A549 (cell line): ENCODE measurements at regions not wholly inside any gene's neighbourhood (a gene's known extent, or its start where the extent isn't known, plus 50 kb on each side); places are given as distances from the start of the nearest gene placed in this dataset.

ENCODE experiments used
- CTCF ChIP-seq: fragments of >200 bp; sonication (Bioruptor Twin); formaldehyde crosslinking; IDR thresholded peaks from 3 replicates; pipeline ENCODE4 v1.5.1; 2016
- GATA3 ChIP-seq: IDR thresholded peaks from 2 replicates; pipeline ENCODE4 v1.6.1; 2012; ENCODE audit warnings: borderline replicate concordance
- NFE2L2 ChIP-seq: fragments of 150-350 bp; conservative IDR thresholded peaks from 2 replicates; pipeline ENCODE4 v1.6.1; 2014; ENCODE audit warnings: low read length
- RAD21 ChIP-seq, 2 experiments: fragments of >200 bp in 1 of 2; sonication (Bioruptor Twin) in 1 of 2; formaldehyde crosslinking in 1 of 2; IDR thresholded peaks in 1 of 2; conservative IDR thresholded peaks in 1 of 2; 2 replicates in 1 of 2; 3 replicates in 1 of 2; pipeline ENCODE4 v1.6.1; 2012 to 2018; ENCODE audit warnings: inconsistent platforms in 1 of 2
- REST ChIP-seq: fragments of 200-600 bp; sonication (generic); IDR thresholded peaks from 2 replicates; pipeline ENCODE4 v1.6.1; 2016; ENCODE audit warnings: antibody characterized with exemption, mild to moderate bottlenecking, moderate library complexity
- TP53 ChIP-seq: fragments of 250-450 bp; sonication (Bioruptor Pico); IDR thresholded peaks from 2 replicates; pipeline ENCODE4 v1.5.0; 2021; ENCODE audit warnings: mild to moderate bottlenecking, moderate library complexity

GRCh38 chr4:138889216-138889615 is 126.4 kb upstream of the NOCT start:
- no peak for TF ChIP-seq REST
- no peak for TF ChIP-seq GATA3
- no peak for TF ChIP-seq CTCF
- no peak for TF ChIP-seq TP53
- no peak for TF ChIP-seq RAD21 (conservative IDR thresholded peaks at IDR 0.05 in 1 of 2, IDR thresholded peaks at IDR 0.05 in 1 of 2)
- TF ChIP-seq NFE2L2, result no peak
